Neutrophil (primary cell): ENCODE measurements at regions not wholly inside any gene's neighbourhood (a gene's known extent, or its start where the extent isn't known, plus 50 kb on each side); places are given as distances from the start of the nearest gene placed in this dataset.

Source experiments
- H3K27ac ChIP-seq: fragments of 200-600 bp; sonication (generic); 2 replicates; pipeline ENCODE4 v1.5.1; 2016; ENCODE audit warnings: mild to moderate bottlenecking, moderate library complexity
- H3K27me3 ChIP-seq: fragments of 200-600 bp; sonication (generic); 2 replicates; pipeline ENCODE4 v1.6.0; 2016; ENCODE audit warnings: mild to moderate bottlenecking
- H3K36me3 ChIP-seq: fragments of 200-600 bp; sonication (generic); 2 replicates; pipeline ENCODE4 v1.5.1; 2017
- H3K4me1 ChIP-seq, 2 experiments: fragments of 200-600 bp in 1 of 2; sonication (generic) in 1 of 2; 1 replicate in 1 of 2; 2 replicates in 1 of 2; pipeline versions ENCODE4 v1.5.1 to v1.6.1; 2013 to 2016; ENCODE audit warnings: low read depth in 1 of 2, low read length in 1 of 2, mild to moderate bottlenecking in 1 of 2, moderate library complexity in 1 of 2; ENCODE audit not compliant: control insufficient read depth in 1 of 2, insufficient read depth in 1 of 2
- H3K4me3 ChIP-seq, 2 experiments: fragments of 200-600 bp in 1 of 2; sonication (generic) in 1 of 2; 1 replicate in 1 of 2; 2 replicates in 1 of 2; pipeline ENCODE4 v1.5.1; 2013 to 2016; ENCODE audit warnings: low read depth in 1 of 2, low read length in 1 of 2, mild to moderate bottlenecking in 1 of 2, moderate library complexity in 1 of 2
- H3K9me3 ChIP-seq: fragments of 200-600 bp; sonication (generic); 2 replicates; pipeline ENCODE4 v1.5.1; 2016
- CTCF ChIP-seq: fragments of 200-600 bp; sonication (generic); IDR thresholded peaks from 2 replicates; pipeline ENCODE4 v1.5.1; 2016; ENCODE audit warnings: antibody characterized with exemption

- Histone ChIP-seq H3K27ac (no peak overlapping the region), H3K36me3 (no peaks in the 10 kb centered on the region), H3K4me3 (no peak overlapping the region), H3K9me3 (no peaks in the 10 kb centered on the region), H3K4me1 (no peaks in the 10 kb centered on the region), H3K27me3 (no peaks in the 10 kb centered on the region)
- TF ChIP-seq CTCF, result no peak
Observed at GRCh38 chrX:39202641-39203040, 401.4 kb downstream of the MID1IP1 start.

GRCh38 chrX:39203427-39203826, 402.2 kb downstream of the MID1IP1 start:
- no peak for TF ChIP-seq CTCF
- H3K9me3 ChIP-seq, result no peaks in the 10 kb centered on the region
- H3K4me1 ChIP-seq, result no peaks in the 10 kb centered on the region
- no peak overlapping the region for H3K27ac ChIP-seq
- H3K4me3 ChIP-seq, result no peak overlapping the region
- H3K36me3 ChIP-seq, result no peaks in the 10 kb centered on the region
- H3K27me3 ChIP-seq, result no peaks in the 10 kb centered on the region

GRCh38 chrX:39204353-39204752, 403.1 kb downstream of the MID1IP1 start:
- Histone ChIP-seq H3K36me3 (no peaks in the 10 kb centered on the region), H3K4me1 (peaks cover 0 to under 1% of the 10 kb centered on the region in 2 experiments), H3K27me3 (no peaks in the 10 kb centered on the region), H3K9me3 (no peaks in the 10 kb centered on the region), H3K27ac (no peak overlapping the region), H3K4me3 (no peak overlapping the region)
- TF ChIP-seq CTCF, result no peak

GRCh38 chrX:39204945-39205344, 403.7 kb downstream of the MID1IP1 start:
- Histone ChIP-seq H3K4me1 (peaks cover 6% of the 10 kb centered on the region in 2 experiments), H3K9me3 (no peaks in the 10 kb centered on the region), H3K36me3 (no peaks in the 10 kb centered on the region), H3K4me3 (no peak overlapping the region), H3K27ac (no peak overlapping the region), H3K27me3 (no peaks in the 10 kb centered on the region)
- no peak for TF ChIP-seq CTCF

- TF ChIP-seq CTCF, result no peak
- H3K9me3 ChIP-seq, result no peaks in the 10 kb centered on the region
- H3K4me1 ChIP-seq, result peaks cover 11% of the 10 kb centered on the region in 2 experiments
- no peak overlapping the region for H3K27ac ChIP-seq
- H3K36me3 ChIP-seq, result no peaks in the 10 kb centered on the region
- no peak overlapping the region for H3K4me3 ChIP-seq
- H3K27me3 ChIP-seq, result no peaks in the 10 kb centered on the region
Observed at GRCh38 chrX:39205467-39205866, 404.2 kb downstream of the MID1IP1 start.
